Pancreas (tissue), 10 donors: ENCODE measurements at regions not wholly inside any gene's neighbourhood (a gene's known extent, or its start where the extent isn't known, plus 50 kb on each side); places are given as distances from the start of the nearest gene placed in this dataset.
"Not testable (repeated sequence)": the region's sequence is repeated elsewhere in the genome, so short reads cannot be mapped to it uniquely, and the experiment has no call there.

ENCODE experiments used
- ATAC-seq, 4 donors: fragments of 200-7000 bp; cut with Tn5 transposase; one replicate each; pipeline versions ENCODE4 v1.8.0 to v1.9.1; 2020; ENCODE audit warnings: mild to moderate bottlenecking in 4 of 4, moderate library complexity in 4 of 4
- DNase-seq, 6 donors: peaks; one replicate each; pipeline ENCODE4 v3.0.0-alpha.2; 2020
- FAIRE-seq: peaks from 2 replicates; lab custom pipeline; 2012; peaks lifted over from hg19 to GRCh38; lab: Jason Lieb, UNC
- H3K27ac ChIP-seq, 4 donors: fragments of 200-600 bp; sonication (generic); 1 replicate in 3 of 4; 2 replicates in 1 of 4; pipeline versions ENCODE4 v1.5.0 to v1.8.0; 2020
- H3K27me3 ChIP-seq, 4 donors: fragments of 200-600 bp; one replicate each; pipeline ENCODE4 v1.8.0; 2021
- H3K36me3 ChIP-seq, 3 donors: fragments of 200-600 bp; sonication (generic) in 1 of 3; one replicate each; pipeline versions ENCODE4 v1.5.0 to v1.8.0; 2020 to 2021
- H3K4me1 ChIP-seq, 3 donors: fragments of 200-600 bp; one replicate each; pipeline ENCODE4 v1.8.0; 2021
- H3K4me3 ChIP-seq, 4 donors: fragments of 200-600 bp; sonication (generic) in 2 of 4; one replicate each; pipeline versions ENCODE4 v1.5.0 to v1.8.0; 2020 to 2021
- H3K9me3 ChIP-seq, 4 donors: fragments of 200-600 bp; one replicate each; pipeline ENCODE4 v1.8.0; 2021
- CTCF ChIP-seq, 4 donors: fragments of 200-600 bp; sonication (generic) in 3 of 4; IDR thresholded peaks; one replicate each; pipeline versions ENCODE4 v1.5.0 to v1.8.0; 2021; ENCODE audit warnings: antibody characterized with exemption in 4 of 4
- WGBS, 2 donors: extraction: QIAGEN DNeasy Blood & Tissue Kit; methylation state at CpG; one replicate each; pipeline ENCODE4 v1.1.7; 2013; 5-methylcytosine and 5-hydroxymethylcytosine counted together
- intact Hi-C, 3 donors: fragments of 100-400 bp; cut with DNase I; formaldehyde crosslinking; loops; one replicate each; pipeline versions ENCODE4 v1.11.1 to v1.14.2; 2022
- donor health status: healthy with polysubstance abuse.
- donor health status: DM: no; HTN: no; CAD: no; lungs with moderate emphysema.
- donor health status: DM: no; HTN: no; CAD: no.
- donor health status: control.
- donor health status: control.
- donor health status: Bipolar disorder and iron deficiency.
- donor health status: DM: yes; HTN: yes; CAD: no.
- donor health status: DM: no; HTN: no; CAD: no.
- donor health status: DM: no; HTN: no; CAD: no.
- donor health status: DM: yes; HTN: yes; CAD: no.

GRCh38 chr3:6418485-6418884, 442.4 kb upstream of the GRM7 start:
- 91 to 98% methylated on average over 1 of the region's 1 CpG for WGBS, 2 donors
- no peaks in the 10 kb centered on the region for H3K9me3 ChIP-seq
- intact Hi-C loops, result no loop called here

GRCh38 chr3:6421666-6422445, 439.1 kb upstream of the GRM7 start:
- no peaks in the 10 kb centered on the region for H3K9me3 ChIP-seq
- FAIRE-seq, result no peak
- WGBS, 2 donors, result 72 to 73% methylated on average over 4 of the region's 4 CpGs
- DNase-seq, result no peak
- no peak overlapping the region for H3K27ac ChIP-seq
- no peak for ATAC-seq
- H3K4me3 ChIP-seq, result no peak overlapping the region
- H3K36me3 ChIP-seq, result no peaks in the 10 kb centered on the region
- no peak for TF ChIP-seq CTCF (IDR thresholded peaks at IDR 0.05)
- intact Hi-C loops, result no loop called here
- H3K27me3 ChIP-seq, result no peaks in the 10 kb centered on the region
- H3K4me1 ChIP-seq, result no peaks in the 10 kb centered on the region

More at GRCh38 chr3:6418485-6418884, 442.4 kb upstream of the GRM7 start:
- Histone ChIP-seq H3K36me3 (no peaks in the 10 kb centered on the region), H3K4me1 (no peaks in the 10 kb centered on the region), H3K4me3 (no peak overlapping the region), H3K27me3 (no peaks in the 10 kb centered on the region), H3K27ac (no peak overlapping the region)
- FAIRE-seq (no peak), ATAC-seq (no peak), DNase-seq (no peak)
- no peak for TF ChIP-seq CTCF (IDR thresholded peaks at IDR 0.05)

- no peak for TF ChIP-seq CTCF (IDR thresholded peaks at IDR 0.05)
- DNase-seq (no peak), FAIRE-seq (no peak), ATAC-seq (no peak)
- intact Hi-C loops, result no loop called here
- Histone ChIP-seq H3K9me3 (no peaks in the 10 kb centered on the region), H3K27ac (no peak overlapping the region), H3K36me3 (no peaks in the 10 kb centered on the region), H3K27me3 (no peaks in the 10 kb centered on the region), H3K4me3 (no peak overlapping the region), H3K4me1 (no peaks in the 10 kb centered on the region)
- 86 to 88% methylated on average over 6 of the region's 6 CpGs for WGBS, 2 donors
Measured at GRCh38 chr3:6425289-6425820, 435.6 kb upstream of the GRM7 start.

DNA sequence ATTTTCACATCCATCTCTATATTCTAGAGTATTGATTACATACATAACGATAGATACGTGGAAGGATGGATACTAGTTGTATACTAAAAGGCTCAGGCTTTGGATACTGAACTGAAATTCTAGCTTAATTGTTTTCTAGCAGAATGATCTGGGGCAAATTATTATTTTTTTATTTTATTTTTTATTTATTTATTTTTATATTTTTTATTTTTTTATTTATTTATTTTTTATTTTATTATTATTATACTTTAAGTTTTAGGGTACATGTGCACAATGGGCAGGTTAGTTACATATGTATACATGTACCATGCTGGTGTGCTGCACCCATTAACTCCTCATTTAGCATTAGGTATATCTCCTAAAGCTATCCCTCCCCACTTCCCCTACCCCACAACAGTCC, 432.6 kb upstream of the GRM7 start:
- DNase-seq, H3K4me3 ChIP-seq, ATAC-seq, H3K9me3 ChIP-seq, H3K27me3 ChIP-seq, FAIRE-seq, H3K36me3 ChIP-seq, intact Hi-C loops, H3K27ac ChIP-seq, H3K4me1 ChIP-seq: not testable (repeated sequence)
- 97 to 100% methylated on average over 2 of the region's 2 CpGs for WGBS, 2 donors

- Histone ChIP-seq H3K27me3 (no peaks in the 10 kb centered on the region), H3K4me1 (no peaks in the 10 kb centered on the region), H3K9me3 (no peaks in the 10 kb centered on the region), H3K4me3 (no peak overlapping the region), H3K27ac (no peak overlapping the region), H3K36me3 (no peaks in the 10 kb centered on the region)
- TF ChIP-seq CTCF (IDR thresholded peaks at IDR 0.05), result no peak
- WGBS, 2 donors, result 90 to 94% methylated on average over 1 of the region's 1 CpG
- FAIRE-seq (no peak), ATAC-seq (no peak), DNase-seq (no peak)
- intact Hi-C loops, result no loop called here
Measured at GRCh38 chr3:6435951-6436350, 425.0 kb upstream of the GRM7 start.
